Ureter (tissue), 1 donor: ENCODE measurements at regions not wholly inside any gene's neighbourhood (a gene's known extent, or its start where the extent isn't known, plus 50 kb on each side); places are given as distances from the start of the nearest gene placed in this dataset.
"Not testable (repeated sequence)": the region's sequence is repeated elsewhere in the genome, so short reads cannot be mapped to it uniquely, and the experiment has no call there.

Source experiments
- DNase-seq: peaks from one replicate; pipeline ENCODE4 v3.0.0-alpha.2; 2020; ENCODE audit warnings: low spot score
- donor health status: DM: yes; HTN: yes; CAD: no.

- no peak for DNase-seq
Observed at GRCh38 chr10:65030263-65030662, 1509.1 kb downstream of the REEP3 start.

- DNase-seq = no peak
Observed at GRCh38 chr10:65032867-65033769, 1511.9 kb downstream of the REEP3 start.

- DNase-seq = no peak
Observed at GRCh38 chr10:65033957-65034356, 1512.8 kb downstream of the REEP3 start.

GRCh38 chr10:65040796-65041195 lies 1519.6 kb downstream of the REEP3 start:
- DNase-seq = no peak

GRCh38 chr10:65041307-65041706 lies 1520.1 kb downstream of the REEP3 start:
- DNase-seq = no peak

GRCh38 chr10:65042496-65042895 lies 1521.3 kb downstream of the REEP3 start:
- no peak for DNase-seq

GRCh38 chr10:65046831-65047230 lies 1525.6 kb downstream of the REEP3 start:
- no peak for DNase-seq

- not testable (repeated sequence) for DNase-seq
Observed at GRCh38 chr10:65052111-65052510, 1530.9 kb downstream of the REEP3 start.

GRCh38 chr10:65053397-65053796 lies 1532.2 kb downstream of the REEP3 start:
- DNase-seq = not testable (repeated sequence)

- DNase-seq = not testable (repeated sequence)
Observed at GRCh38 chr10:65053831-65054351, 1532.7 kb downstream of the REEP3 start.

GRCh38 chr10:65054701-65055100 lies 1533.5 kb downstream of the REEP3 start:
- DNase-seq = not testable (repeated sequence)

- DNase-seq = no peak
Observed at GRCh38 chr10:65065278-65065677, 1544.1 kb downstream of the REEP3 start.

GRCh38 chr10:65083222-65083621 lies 1562.0 kb downstream of the REEP3 start:
- no peak for DNase-seq

- DNase-seq = no peak
Observed at GRCh38 chr10:65090991-65091390, 1569.8 kb downstream of the REEP3 start.

GRCh38 chr10:65100146-65100545 lies 1578.9 kb downstream of the REEP3 start:
- no peak for DNase-seq

GRCh38 chr10:65100881-65101280 lies 1579.7 kb downstream of the REEP3 start:
- DNase-seq = not testable (repeated sequence)

- no peak for DNase-seq
Observed at GRCh38 chr10:65110009-65110408, 1588.8 kb downstream of the REEP3 start.

GRCh38 chr10:65111059-65111458 lies 1589.9 kb downstream of the REEP3 start:
- not testable (repeated sequence) for DNase-seq

GRCh38 chr10:65112573-65112972 lies 1591.4 kb downstream of the REEP3 start:
- no peak for DNase-seq

GRCh38 chr10:65123120-65123519 lies 1601.9 kb downstream of the REEP3 start:
- DNase-seq = no peak

GRCh38 chr10:65125212-65125611 lies 1604.0 kb downstream of the REEP3 start:
- no peak for DNase-seq

GRCh38 chr10:65126288-65126687 lies 1605.1 kb downstream of the REEP3 start:
- DNase-seq = no peak

GRCh38 chr10:65128277-65128676 lies 1607.1 kb downstream of the REEP3 start:
- no peak for DNase-seq
